NT2/D1 (cell line): ENCODE measurements at regions not wholly inside any gene's neighbourhood (a gene's known extent, or its start where the extent isn't known, plus 50 kb on each side); places are given as distances from the start of the nearest gene placed in this dataset.

Experiments
- DNase-seq: peaks from one replicate; pipeline ENCODE4 v3.0.0-alpha.2; 2011; ENCODE audit warnings: low read depth, low spot score
- H3K27me3 ChIP-seq: 2 replicates; pipeline ENCODE4 v1.6.0; 2011; ENCODE audit warnings: mild to moderate bottlenecking; ENCODE audit not compliant: insufficient read length, insufficient read depth
- H3K36me3 ChIP-seq: 2 replicates; pipeline ENCODE4 v1.6.1; 2011; ENCODE audit warnings: mild to moderate bottlenecking, low read length, mixed read lengths; ENCODE audit not compliant: insufficient read depth, insufficient read length
- H3K4me1 ChIP-seq: 2 replicates; pipeline ENCODE4 v1.5.1; 2011; ENCODE audit not compliant: insufficient read depth, insufficient read length
- H3K4me3 ChIP-seq: 2 replicates; pipeline ENCODE4 v1.5.1; 2011; ENCODE audit warnings: low read depth; ENCODE audit not compliant: insufficient read length
- H3K9ac ChIP-seq: 2 replicates; pipeline ENCODE4 v1.6.0; 2011; ENCODE audit warnings: low read depth; ENCODE audit not compliant: insufficient read length
- H3K9me3 ChIP-seq: 2 replicates; pipeline ENCODE4 v1.5.1; 2011; ENCODE audit warnings: mild to moderate bottlenecking, low read length; ENCODE audit not compliant: insufficient read depth
- SUZ12 ChIP-seq: IDR thresholded peaks from 2 replicates; pipeline ENCODE4 v1.6.1; 2011; ENCODE audit not compliant: insufficient read length, insufficient read depth; ENCODE audit errors: extremely low read depth
- YY1 ChIP-seq: IDR thresholded peaks from 2 replicates; pipeline ENCODE4 v1.6.1; 2011; ENCODE audit not compliant: insufficient read length, insufficient read depth
- ZNF274 ChIP-seq: IDR thresholded peaks from 2 replicates; pipeline ENCODE4 v1.6.1; 2011; ENCODE audit warnings: mild to moderate bottlenecking, low read depth, low read length

DNA sequence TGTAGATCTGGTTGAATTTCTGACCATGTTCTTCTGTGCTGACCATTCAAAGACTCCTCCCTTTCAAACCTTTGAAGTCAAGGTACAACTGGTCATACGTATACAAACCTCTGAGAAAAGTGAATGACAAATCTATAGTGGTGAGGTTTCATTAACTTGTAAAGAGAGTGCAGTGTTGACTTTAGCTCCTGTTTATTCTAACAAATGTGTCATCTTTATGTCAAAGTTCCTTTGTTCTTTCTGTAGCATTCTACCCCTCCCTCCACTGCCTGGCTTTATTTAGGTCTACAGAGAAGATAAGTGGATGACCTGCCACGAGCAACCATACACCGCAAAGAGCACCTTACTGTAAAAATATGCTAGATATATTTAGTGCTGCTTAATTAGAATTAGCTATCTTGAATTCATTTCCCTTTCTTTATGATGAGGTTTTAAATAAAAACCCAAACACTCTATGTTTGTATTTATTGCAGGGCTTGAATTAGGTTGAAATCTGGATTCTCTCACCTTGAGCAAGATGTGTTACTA is 520.0 kb upstream of the CDH11 start:
- TF ChIP-seq SUZ12 (no peak), ZNF274 (no peak), YY1 (no peak)
- no peaks in the 10 kb centered on the region for H3K4me1 ChIP-seq
- no peaks in the 10 kb centered on the region for H3K36me3 ChIP-seq
- no peaks in the 10 kb centered on the region for H3K27me3 ChIP-seq
- no peak overlapping the region for H3K4me3 ChIP-seq
- DNase-seq: no peak
- H3K9ac ChIP-seq: no peak overlapping the region
- no peaks in the 10 kb centered on the region for H3K9me3 ChIP-seq

- Histone ChIP-seq H3K27me3 (no peaks in the 10 kb centered on the region), H3K4me1 (no peaks in the 10 kb centered on the region), H3K9ac (no peak overlapping the region), H3K36me3 (no peaks in the 10 kb centered on the region), H3K4me3 (no peak overlapping the region), H3K9me3 (no peaks in the 10 kb centered on the region)
- TF ChIP-seq YY1 (no peak), ZNF274 (no peak), SUZ12 (no peak)
- no peak for DNase-seq
Observed at GRCh38 chr16:65641049-65641761, 519.3 kb upstream of the CDH11 start.

DNA sequence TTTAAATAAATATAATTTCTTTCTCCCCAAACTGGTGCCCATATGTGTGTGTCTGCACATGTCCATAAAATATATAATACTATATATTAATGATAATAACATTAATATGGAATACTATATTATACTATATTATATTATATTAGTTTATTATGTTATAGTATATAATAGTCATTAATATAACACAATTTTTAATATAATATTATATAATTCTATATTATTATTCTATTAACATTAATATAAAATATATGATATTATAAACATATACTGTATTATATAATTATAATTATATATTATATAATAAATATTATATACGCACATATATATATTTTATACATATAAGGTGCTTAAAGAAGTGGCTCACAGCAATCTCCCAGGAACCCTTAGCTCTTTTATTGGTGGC is 513.0 kb upstream of the CDH11 start:
- no peaks in the 10 kb centered on the region for H3K36me3 ChIP-seq
- no peaks in the 10 kb centered on the region for H3K4me1 ChIP-seq
- no peak overlapping the region for H3K4me3 ChIP-seq
- no peak overlapping the region for H3K9ac ChIP-seq
- no peak for DNase-seq
- H3K9me3 ChIP-seq: no peaks in the 10 kb centered on the region
- TF ChIP-seq YY1: no peak
- no peak for TF ChIP-seq SUZ12
- no peak for TF ChIP-seq ZNF274
- no peaks in the 10 kb centered on the region for H3K27me3 ChIP-seq

GRCh38 chr16:65634291-65634690 is 512.4 kb upstream of the CDH11 start:
- Histone ChIP-seq H3K27me3 (no peaks in the 10 kb centered on the region), H3K4me3 (no peak overlapping the region), H3K9me3 (no peaks in the 10 kb centered on the region), H3K9ac (no peak overlapping the region), H3K4me1 (no peaks in the 10 kb centered on the region), H3K36me3 (no peaks in the 10 kb centered on the region)
- TF ChIP-seq SUZ12: no peak
- no peak for TF ChIP-seq YY1
- TF ChIP-seq ZNF274: no peak
- no peak for DNase-seq

- TF ChIP-seq YY1 (no peak), ZNF274 (no peak), SUZ12 (no peak)
- Histone ChIP-seq H3K36me3 (no peaks in the 10 kb centered on the region), H3K4me1 (no peaks in the 10 kb centered on the region), H3K9me3 (no peaks in the 10 kb centered on the region), H3K4me3 (no peak overlapping the region), H3K27me3 (no peaks in the 10 kb centered on the region), H3K9ac (no peak overlapping the region)
- no peak for DNase-seq
Observed at GRCh38 chr16:65624666-65625065, 502.8 kb upstream of the CDH11 start.

GRCh38 chr16:65624229-65624628 is 502.4 kb upstream of the CDH11 start:
- no peaks in the 10 kb centered on the region for H3K36me3 ChIP-seq
- DNase-seq: no peak
- H3K9me3 ChIP-seq: no peaks in the 10 kb centered on the region
- H3K4me3 ChIP-seq: no peak overlapping the region
- TF ChIP-seq YY1 (no peak), SUZ12 (no peak), ZNF274 (no peak)
- no peaks in the 10 kb centered on the region for H3K27me3 ChIP-seq
- no peaks in the 10 kb centered on the region for H3K4me1 ChIP-seq
- no peak overlapping the region for H3K9ac ChIP-seq

- Histone ChIP-seq H3K27me3 (no peaks in the 10 kb centered on the region), H3K36me3 (no peaks in the 10 kb centered on the region), H3K4me3 (no peak overlapping the region), H3K4me1 (no peaks in the 10 kb centered on the region), H3K9me3 (no peaks in the 10 kb centered on the region), H3K9ac (no peak overlapping the region)
- no peak for DNase-seq
- TF ChIP-seq YY1 (no peak), SUZ12 (no peak), ZNF274 (no peak)
Observed at GRCh38 chr16:65622871-65623270, 501.0 kb upstream of the CDH11 start.

DNA sequence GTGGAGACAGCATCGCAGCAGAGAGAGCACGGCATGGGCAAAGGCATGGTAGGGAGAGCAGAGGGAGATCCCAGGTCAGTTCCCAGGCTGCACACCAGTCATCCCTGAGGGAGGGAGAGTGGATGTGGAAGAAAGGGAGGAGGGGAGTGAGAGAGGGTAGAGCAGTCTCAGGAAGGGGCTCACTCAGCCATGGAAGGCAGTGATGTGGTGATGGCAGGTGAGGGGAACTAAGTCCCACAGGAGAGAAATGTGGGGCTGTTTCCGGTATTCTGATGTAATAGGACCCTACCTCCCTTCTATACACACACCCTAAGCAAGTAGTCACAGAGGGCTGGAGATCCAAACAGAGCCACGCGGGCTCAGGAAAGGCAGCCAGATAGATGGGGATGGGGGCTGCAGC is 500.3 kb upstream of the CDH11 start:
- no peaks in the 10 kb centered on the region for H3K4me1 ChIP-seq

More for the DNA sequence above, 500.3 kb upstream of the CDH11 start:
- no peak overlapping the region for H3K9ac ChIP-seq
- H3K27me3 ChIP-seq: no peaks in the 10 kb centered on the region
- TF ChIP-seq SUZ12: no peak
- TF ChIP-seq ZNF274: no peak
- no peak for TF ChIP-seq YY1
- DNase-seq: no peak
- H3K9me3 ChIP-seq: no peaks in the 10 kb centered on the region
- H3K36me3 ChIP-seq: no peaks in the 10 kb centered on the region
- no peak overlapping the region for H3K4me3 ChIP-seq
